ENCODE measurements at regions not wholly inside any gene's neighbourhood (a gene's known extent, or its start where the extent isn't known, plus 50 kb on each side); places are given as distances from the start of the nearest gene placed in this dataset.

- TF ChIP-seq ZNF430 (CRISPR knock-in tag; IDR thresholded peaks at IDR 0.05) = no peak
- TF ChIP-seq, protein P1, sequence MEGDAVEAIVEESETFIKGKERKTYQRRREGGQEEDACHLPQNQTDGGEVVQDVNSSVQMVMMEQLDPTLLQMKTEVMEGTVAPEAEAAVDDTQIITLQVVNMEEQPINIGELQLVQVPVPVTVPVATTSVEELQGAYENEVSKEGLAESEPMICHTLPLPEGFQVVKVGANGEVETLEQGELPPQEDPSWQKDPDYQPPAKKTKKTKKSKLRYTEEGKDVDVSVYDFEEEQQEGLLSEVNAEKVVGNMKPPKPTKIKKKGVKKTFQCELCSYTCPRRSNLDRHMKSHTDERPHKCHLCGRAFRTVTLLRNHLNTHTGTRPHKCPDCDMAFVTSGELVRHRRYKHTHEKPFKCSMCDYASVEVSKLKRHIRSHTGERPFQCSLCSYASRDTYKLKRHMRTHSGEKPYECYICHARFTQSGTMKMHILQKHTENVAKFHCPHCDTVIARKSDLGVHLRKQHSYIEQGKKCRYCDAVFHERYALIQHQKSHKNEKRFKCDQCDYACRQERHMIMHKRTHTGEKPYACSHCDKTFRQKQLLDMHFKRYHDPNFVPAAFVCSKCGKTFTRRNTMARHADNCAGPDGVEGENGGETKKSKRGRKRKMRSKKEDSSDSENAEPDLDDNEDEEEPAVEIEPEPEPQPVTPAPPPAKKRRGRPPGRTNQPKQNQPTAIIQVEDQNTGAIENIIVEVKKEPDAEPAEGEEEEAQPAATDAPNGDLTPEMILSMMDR (CRISPR knock-in tag; IDR thresholded peaks at IDR 0.05) = no peak
- TF ChIP-seq POLR2A (IDR thresholded peaks at IDR 0.05; ENCODE audit: insufficient read depth in 1 of 2, low read depth in 2 of 2, low read length in 2 of 2) = no peak
- TF ChIP-seq ELF4 (CRISPR knock-in tag; IDR thresholded peaks at IDR 0.05; ENCODE audit: borderline replicate concordance) = no peak
- TF ChIP-seq EZH2 (conservative IDR thresholded peaks at IDR 0.05; ENCODE audit: low read depth, low read length) = no peak
Observed at GRCh38 chr6:85868685-85869084, 226.0 kb upstream of the SYNCRIP start.
